Adrenal gland (tissue), 5 donors: ENCODE measurements at regions not wholly inside any gene's neighbourhood (a gene's known extent, or its start where the extent isn't known, plus 50 kb on each side); places are given as distances from the start of the nearest gene placed in this dataset.

ENCODE experiments used
- CTCF ChIP-seq, 6 experiments: fragments of 450-650 bp in 4 of 6; fragments of 200-600 bp in 2 of 6; sonication (generic) in 1 of 6; IDR thresholded peaks; 1 replicate in 5 of 6; 2 replicates in 1 of 6; pipeline versions ENCODE4 v1.5.1 to v1.8.0; 2016 to 2021; ENCODE audit warnings: antibody characterized with exemption in 6 of 6, mild to moderate bottlenecking in 2 of 6, moderate library complexity in 1 of 6
- POLR2A ChIP-seq, 2 donors: fragments of 450-650 bp; IDR thresholded peaks; one replicate each; pipeline ENCODE4 v1.6.1; 2017; ENCODE audit warnings: antibody characterized with exemption in 2 of 2, mild to moderate bottlenecking in 2 of 2, moderate library complexity in 1 of 2
- donor health status: DM: no; HTN: no; CAD: no.

- TF ChIP-seq CTCF (IDR thresholded peaks at IDR 0.05), result no peak
- no peak for TF ChIP-seq POLR2A (IDR thresholded peaks at IDR 0.05)
These were observed 1489.1 kb downstream of the PLA2G4A start for GRCh38 chr1:188317894-188318293.
